ENCODE measurements at regions not wholly inside any gene's neighbourhood (a gene's known extent, or its start where the extent isn't known, plus 50 kb on each side); places are given as distances from the start of the nearest gene placed in this dataset.

DNA sequence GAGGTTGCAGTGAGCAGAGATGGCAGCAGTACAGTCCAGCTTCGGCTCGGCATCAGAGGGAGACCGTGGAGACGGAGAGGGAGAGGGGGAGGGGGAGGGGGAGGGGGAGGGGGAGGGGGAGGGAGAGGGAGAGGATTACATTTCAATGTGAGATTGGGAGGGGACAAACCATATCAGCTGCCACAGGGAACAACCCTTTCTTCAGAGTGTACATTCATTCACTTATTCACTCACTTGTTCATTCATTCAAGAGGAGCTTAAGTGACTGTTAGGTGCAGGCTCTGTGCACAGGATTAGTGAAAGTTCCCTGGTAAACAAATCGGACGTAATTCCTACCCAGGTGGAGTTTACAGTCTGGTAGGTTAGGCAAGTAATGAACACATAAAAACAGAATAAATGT lies 65.6 kb upstream of the MEDAG start:
- DNase-seq (ENCODE audit: low spot score): no peak
- Histone ChIP-seq H3K4me3 (no peak overlapping the region), H3K36me3 (no peaks in the 10 kb centered on the region), H3K27ac (no peak overlapping the region), H3K27me3 (no peaks in the 10 kb centered on the region), H3K9me3 (no peaks in the 10 kb centered on the region), H3K4me1 (no peaks in the 10 kb centered on the region)
- TF ChIP-seq, protein P1, sequence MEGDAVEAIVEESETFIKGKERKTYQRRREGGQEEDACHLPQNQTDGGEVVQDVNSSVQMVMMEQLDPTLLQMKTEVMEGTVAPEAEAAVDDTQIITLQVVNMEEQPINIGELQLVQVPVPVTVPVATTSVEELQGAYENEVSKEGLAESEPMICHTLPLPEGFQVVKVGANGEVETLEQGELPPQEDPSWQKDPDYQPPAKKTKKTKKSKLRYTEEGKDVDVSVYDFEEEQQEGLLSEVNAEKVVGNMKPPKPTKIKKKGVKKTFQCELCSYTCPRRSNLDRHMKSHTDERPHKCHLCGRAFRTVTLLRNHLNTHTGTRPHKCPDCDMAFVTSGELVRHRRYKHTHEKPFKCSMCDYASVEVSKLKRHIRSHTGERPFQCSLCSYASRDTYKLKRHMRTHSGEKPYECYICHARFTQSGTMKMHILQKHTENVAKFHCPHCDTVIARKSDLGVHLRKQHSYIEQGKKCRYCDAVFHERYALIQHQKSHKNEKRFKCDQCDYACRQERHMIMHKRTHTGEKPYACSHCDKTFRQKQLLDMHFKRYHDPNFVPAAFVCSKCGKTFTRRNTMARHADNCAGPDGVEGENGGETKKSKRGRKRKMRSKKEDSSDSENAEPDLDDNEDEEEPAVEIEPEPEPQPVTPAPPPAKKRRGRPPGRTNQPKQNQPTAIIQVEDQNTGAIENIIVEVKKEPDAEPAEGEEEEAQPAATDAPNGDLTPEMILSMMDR (IDR thresholded peaks at IDR 0.05): no peak

DNA sequence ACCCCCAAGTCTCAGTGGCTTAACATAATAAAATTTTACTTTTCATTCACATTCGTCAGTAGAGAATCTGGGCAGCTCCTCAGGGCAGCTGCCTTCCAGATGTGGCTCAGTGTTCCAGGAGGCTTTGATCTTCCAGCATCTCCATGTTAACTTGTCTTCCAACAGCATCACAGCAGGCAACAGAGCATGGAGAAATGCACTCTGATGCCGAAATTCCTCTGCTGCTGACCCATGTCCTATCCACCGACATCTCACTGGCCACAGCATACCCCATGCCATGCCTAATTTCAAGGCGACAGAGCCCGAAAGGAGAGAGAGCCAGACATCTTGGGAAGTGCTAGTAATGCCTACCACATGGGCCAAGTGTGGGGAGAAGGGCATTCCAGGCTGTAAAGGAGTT lies 64.9 kb upstream of the MEDAG start:
- no peak overlapping the region for H3K27ac ChIP-seq
- no peak for DNase-seq (ENCODE audit: low spot score)
- no peaks in the 10 kb centered on the region for H3K4me1 ChIP-seq
- TF ChIP-seq, protein P1 (IDR thresholded peaks at IDR 0.05): no peak
- H3K36me3 ChIP-seq: no peaks in the 10 kb centered on the region
- no peaks in the 10 kb centered on the region for H3K27me3 ChIP-seq
- no peaks in the 10 kb centered on the region for H3K9me3 ChIP-seq
- no peak overlapping the region for H3K4me3 ChIP-seq

DNA sequence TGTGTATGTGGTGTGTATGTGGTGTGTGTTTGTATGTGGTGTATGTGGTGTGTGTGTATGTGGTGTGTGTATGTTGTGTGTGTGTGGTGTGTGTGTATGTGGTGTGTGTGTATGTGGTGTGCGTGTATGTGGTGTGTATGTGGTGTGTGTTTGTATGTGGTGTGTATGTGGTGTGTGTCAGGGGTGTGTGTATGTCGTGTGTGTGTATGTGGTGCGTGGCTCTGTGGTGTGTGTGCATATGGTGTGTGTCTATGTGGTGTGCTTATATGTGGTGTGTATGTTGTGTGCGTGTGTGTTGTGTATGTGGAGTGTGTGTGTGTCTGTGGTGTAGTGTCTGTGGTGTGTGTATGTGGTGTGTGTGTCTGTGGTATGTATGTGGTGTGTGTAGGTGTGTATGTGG lies 62.5 kb upstream of the MEDAG start:
- no peak for DNase-seq (ENCODE audit: low spot score)
- Histone ChIP-seq H3K9me3 (peaks cover 0 to 6% of the 10 kb centered on the region in 2 donors), H3K36me3 (no peaks in the 10 kb centered on the region), H3K4me1 (no peaks in the 10 kb centered on the region), H3K27ac (no peak overlapping the region), H3K27me3 (no peaks in the 10 kb centered on the region), H3K4me3 (no peak overlapping the region)
- TF ChIP-seq, protein P1 (IDR thresholded peaks at IDR 0.05): no peak

DNA sequence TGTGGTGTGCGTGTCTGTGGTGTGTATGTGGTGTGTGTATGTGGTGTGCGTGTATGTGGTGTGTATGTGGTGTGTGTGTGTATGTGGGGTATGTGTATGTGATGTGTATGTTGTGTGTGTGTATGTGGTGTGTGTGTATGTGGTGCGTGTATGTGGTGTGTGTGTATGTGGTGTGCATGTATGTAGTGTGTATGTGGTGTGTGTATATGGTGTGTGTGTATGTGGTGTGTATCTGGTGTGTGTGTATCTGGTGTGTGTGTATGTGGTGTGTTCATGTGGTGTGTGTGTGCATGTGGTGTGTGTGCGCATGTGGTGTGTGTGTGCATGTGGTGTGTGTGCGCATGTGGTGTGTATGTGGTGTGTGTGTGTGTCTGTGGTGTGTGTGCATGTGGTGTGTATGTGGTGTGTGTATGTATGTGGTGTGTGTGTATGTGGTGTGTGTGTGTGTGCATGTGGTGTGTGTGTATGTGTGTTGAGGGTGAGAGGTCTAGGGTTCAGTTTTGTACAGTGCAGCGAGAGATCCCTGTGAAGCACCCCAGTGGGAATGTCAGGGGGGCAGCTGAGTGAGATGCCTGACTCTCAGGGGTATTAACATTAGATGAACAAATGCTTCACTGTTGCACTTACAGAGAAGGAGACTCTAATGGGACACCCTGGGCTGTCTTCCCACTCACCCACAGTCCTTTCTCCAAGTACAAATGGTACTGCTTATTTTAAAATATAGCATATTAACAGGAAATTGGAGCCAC lies 61.3 kb upstream of the MEDAG start:
- DNase-seq (ENCODE audit: low spot score): no peak
- Histone ChIP-seq H3K36me3 (no peaks in the 10 kb centered on the region), H3K4me1 (no peaks in the 10 kb centered on the region), H3K27ac (no peak overlapping the region), H3K4me3 (no peak overlapping the region), H3K27me3 (no peaks in the 10 kb centered on the region), H3K9me3 (peaks cover 0 to 6% of the 10 kb centered on the region in 2 donors)
- TF ChIP-seq, protein P1 (IDR thresholded peaks at IDR 0.05): no peak

DNA sequence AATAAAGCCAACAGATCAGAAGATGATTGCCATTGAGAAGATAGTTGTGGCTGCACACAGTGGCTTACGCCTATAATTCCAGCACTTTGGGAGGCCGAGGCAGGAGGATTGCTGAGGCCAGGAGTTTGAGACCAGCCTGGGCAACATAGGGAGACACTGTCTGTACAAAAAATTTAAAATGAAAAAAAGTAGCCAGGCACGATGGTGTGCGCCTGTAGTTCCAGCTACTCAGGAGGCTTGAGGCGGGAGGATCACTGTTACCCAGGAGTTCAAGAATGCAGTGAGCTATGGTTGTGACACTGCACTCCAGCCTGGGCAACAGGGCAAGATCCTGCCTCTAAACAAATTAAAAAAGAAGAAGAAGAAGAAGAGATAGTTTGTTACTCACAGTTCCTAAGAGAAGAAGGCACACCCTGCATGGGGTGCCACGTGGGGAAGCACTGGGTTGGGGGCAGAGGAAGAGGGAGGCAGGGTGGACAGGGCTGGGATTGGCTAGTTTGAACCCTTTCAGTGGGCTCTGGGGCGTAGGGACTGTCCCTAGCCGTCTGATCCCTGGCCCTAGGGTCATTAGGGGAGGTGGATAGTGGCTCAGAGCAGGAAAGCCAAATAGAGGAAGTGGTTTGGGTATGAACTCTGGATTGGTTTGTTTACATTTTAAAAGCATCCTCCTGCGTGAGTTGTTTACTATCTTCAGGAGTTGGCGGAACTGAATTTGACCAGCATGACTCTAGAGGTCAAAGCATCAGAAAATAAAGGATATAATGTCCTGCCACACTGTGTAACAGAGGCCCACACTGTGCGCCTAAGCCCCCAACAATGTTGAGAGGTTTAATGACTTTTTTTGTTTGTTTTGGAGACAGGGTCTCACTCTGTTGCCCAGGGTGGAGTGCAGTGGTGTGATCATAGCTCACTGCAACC lies 60.5 kb upstream of the MEDAG start:
- no peak overlapping the region for H3K4me3 ChIP-seq
- DNase-seq (ENCODE audit: low spot score): no peak
- H3K36me3 ChIP-seq: no peaks in the 10 kb centered on the region
- H3K9me3 ChIP-seq: peaks cover 0 to 6% of the 10 kb centered on the region in 2 donors
- H3K4me1 ChIP-seq: no peaks in the 10 kb centered on the region
- TF ChIP-seq, protein P1 (IDR thresholded peaks at IDR 0.05): no peak
- H3K27ac ChIP-seq: no peak overlapping the region
- H3K27me3 ChIP-seq: no peaks in the 10 kb centered on the region

Data from right atrium auricular region (tissue), 2 donors.